Panc1 (cell line): ENCODE measurements at regions not wholly inside any gene's neighbourhood (a gene's known extent, or its start where the extent isn't known, plus 50 kb on each side); places are given as distances from the start of the nearest gene placed in this dataset.

ENCODE experiments used
- ATAC-seq: fragments of 200-7000 bp; cut with Tn5 transposase; 2 replicates; pipeline ENCODE4 v1.9.1; 2020; ENCODE audit warnings: mild to moderate bottlenecking, moderate library complexity
- BruUV-seq: library from RNA; stranded (reverse); fragments of 400-500 nt; replicated peaks from 2 replicates; lab custom pipeline; 2021; lab: Mats Ljungman, UMichigan
- CTCF ChIA-PET: fragments of 300-600 bp; sonication (Branson Sonifier 250); formaldehyde crosslinking; loops from one replicate; lab custom pipeline; 2022; ENCODE audit warnings: antibody characterized with exemption; lab: Charles Lee
- POLR2A ChIA-PET: fragments of 300-600 bp; sonication (Branson Sonifier 250); formaldehyde crosslinking; loops from one replicate; lab custom pipeline; 2022; ENCODE audit warnings: antibody characterized with exemption; lab: Charles Lee
- DNase-seq: peaks from one replicate; pipeline ENCODE4 v3.0.0-alpha.2; 2010; ENCODE audit warnings: low read depth, low spot score
- H3K27ac ChIP-seq: 2 replicates; pipeline ENCODE4 v1.5.1; 2011; ENCODE audit warnings: mild to moderate bottlenecking, low read length, inconsistent platforms
- H3K27me3 ChIP-seq: fragments of 200-500 bp; sonication (Bioruptor generic); 2 replicates; pipeline ENCODE4 v1.6.0; 2014; ENCODE audit warnings: low read length, inconsistent platforms; ENCODE audit not compliant: control insufficient read depth, insufficient read depth
- H3K36me3 ChIP-seq: fragments of 200-500 bp; sonication (Bioruptor generic); 2 replicates; pipeline ENCODE4 v1.5.1; 2014; ENCODE audit warnings: inconsistent platforms, mild to moderate bottlenecking, low read length, moderate library complexity; ENCODE audit not compliant: control insufficient read depth, insufficient read depth
- H3K4me1 ChIP-seq: 2 replicates; pipeline ENCODE4 v1.5.1; 2011; ENCODE audit warnings: inconsistent platforms, mild to moderate bottlenecking, low read length, moderate library complexity; ENCODE audit not compliant: control insufficient read depth, insufficient read depth
- H3K4me3 ChIP-seq, 2 experiments: 2 replicates each; pipeline ENCODE4 v1.5.1; 2011 to 2012; ENCODE audit warnings: low read depth in 2 of 2, low read length in 2 of 2, mild to moderate bottlenecking in 2 of 2, inconsistent platforms in 1 of 2, moderate library complexity in 1 of 2
- H3K9me3 ChIP-seq: fragments of 200-500 bp; sonication (Bioruptor generic); 2 replicates; pipeline ENCODE4 v1.5.1; 2014; ENCODE audit warnings: low read depth, mild to moderate bottlenecking, inconsistent platforms, low read length, moderate library complexity; ENCODE audit not compliant: control insufficient read depth, insufficient read depth
- POLR2AphosphoS5 ChIP-seq: IDR thresholded peaks from 2 replicates; pipeline ENCODE4 v1.6.1; 2012; ENCODE audit warnings: mild to moderate bottlenecking, low read depth, low read length, moderate library complexity
- SIN3A ChIP-seq: IDR thresholded peaks from 2 replicates; pipeline ENCODE4 v1.6.1; 2012; ENCODE audit warnings: low read depth, mild to moderate bottlenecking, low read length, moderate library complexity, borderline replicate concordance; ENCODE audit not compliant: insufficient read depth
- TCF7L2 ChIP-seq: IDR thresholded peaks from 2 replicates; pipeline ENCODE4 v1.6.1; 2011; ENCODE audit warnings: mild to moderate bottlenecking, low read depth, low read length, inconsistent platforms
- in situ Hi-C: cut with HindIII; loops from 2 replicates; pipeline ENCODE4 v1.10.0; 2016; ENCODE audit warnings: low sequenced_read_pairs, low pct_unique_long_range_greater_than_20kb
- intact Hi-C: fragments of 100-400 bp; cut with micrococcal nuclease; formaldehyde crosslinking; loops from one replicate; pipeline ENCODE4 v1.10.0; 2022; ENCODE audit not compliant: unreplicated experiment
- TF ChIP-seq, protein P1 (sequence below): fragments of 450-650 bp; IDR thresholded peaks from 2 replicates; pipeline ENCODE4 v1.5.1; 2017; ENCODE audit warnings: mild to moderate bottlenecking
- TF ChIP-seq, protein P2 (sequence below), 2 experiments: IDR thresholded peaks; 2 replicates each; pipeline ENCODE4 v1.6.1; 2011 to 2012; ENCODE audit warnings: low read depth in 2 of 2, control low read depth in 1 of 2, low read length in 1 of 2, mild to moderate bottlenecking in 1 of 2, moderate library complexity in 1 of 2; ENCODE audit not compliant: insufficient read depth in 1 of 2

DNA sequence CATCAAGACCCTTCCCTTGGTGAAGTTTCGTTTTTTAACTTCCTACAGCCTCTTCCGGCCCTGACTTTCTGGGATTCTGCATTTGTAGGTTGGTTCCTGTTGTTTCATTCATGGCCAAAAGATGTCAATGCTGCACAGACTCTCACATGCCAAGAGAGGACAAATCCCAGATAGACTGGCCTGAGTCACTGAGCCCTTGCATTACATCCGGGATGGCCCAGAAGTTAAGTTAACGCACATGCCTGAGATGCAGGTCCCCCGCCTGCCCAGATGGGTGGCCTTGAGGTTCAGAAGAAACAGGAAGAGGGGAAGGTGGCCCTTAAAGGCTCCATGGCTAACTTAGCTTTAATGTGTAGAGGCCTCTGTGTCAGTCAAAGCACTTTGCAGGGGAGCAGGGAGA, 51.6 kb upstream of the SRGAP3 start:
- TF ChIP-seq POLR2AphosphoS5 (no peak), SIN3A (no peak), TCF7L2 (no peak)
- TF ChIP-seq, protein P1, sequence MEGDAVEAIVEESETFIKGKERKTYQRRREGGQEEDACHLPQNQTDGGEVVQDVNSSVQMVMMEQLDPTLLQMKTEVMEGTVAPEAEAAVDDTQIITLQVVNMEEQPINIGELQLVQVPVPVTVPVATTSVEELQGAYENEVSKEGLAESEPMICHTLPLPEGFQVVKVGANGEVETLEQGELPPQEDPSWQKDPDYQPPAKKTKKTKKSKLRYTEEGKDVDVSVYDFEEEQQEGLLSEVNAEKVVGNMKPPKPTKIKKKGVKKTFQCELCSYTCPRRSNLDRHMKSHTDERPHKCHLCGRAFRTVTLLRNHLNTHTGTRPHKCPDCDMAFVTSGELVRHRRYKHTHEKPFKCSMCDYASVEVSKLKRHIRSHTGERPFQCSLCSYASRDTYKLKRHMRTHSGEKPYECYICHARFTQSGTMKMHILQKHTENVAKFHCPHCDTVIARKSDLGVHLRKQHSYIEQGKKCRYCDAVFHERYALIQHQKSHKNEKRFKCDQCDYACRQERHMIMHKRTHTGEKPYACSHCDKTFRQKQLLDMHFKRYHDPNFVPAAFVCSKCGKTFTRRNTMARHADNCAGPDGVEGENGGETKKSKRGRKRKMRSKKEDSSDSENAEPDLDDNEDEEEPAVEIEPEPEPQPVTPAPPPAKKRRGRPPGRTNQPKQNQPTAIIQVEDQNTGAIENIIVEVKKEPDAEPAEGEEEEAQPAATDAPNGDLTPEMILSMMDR = no peak
- TF ChIP-seq, protein P2, sequence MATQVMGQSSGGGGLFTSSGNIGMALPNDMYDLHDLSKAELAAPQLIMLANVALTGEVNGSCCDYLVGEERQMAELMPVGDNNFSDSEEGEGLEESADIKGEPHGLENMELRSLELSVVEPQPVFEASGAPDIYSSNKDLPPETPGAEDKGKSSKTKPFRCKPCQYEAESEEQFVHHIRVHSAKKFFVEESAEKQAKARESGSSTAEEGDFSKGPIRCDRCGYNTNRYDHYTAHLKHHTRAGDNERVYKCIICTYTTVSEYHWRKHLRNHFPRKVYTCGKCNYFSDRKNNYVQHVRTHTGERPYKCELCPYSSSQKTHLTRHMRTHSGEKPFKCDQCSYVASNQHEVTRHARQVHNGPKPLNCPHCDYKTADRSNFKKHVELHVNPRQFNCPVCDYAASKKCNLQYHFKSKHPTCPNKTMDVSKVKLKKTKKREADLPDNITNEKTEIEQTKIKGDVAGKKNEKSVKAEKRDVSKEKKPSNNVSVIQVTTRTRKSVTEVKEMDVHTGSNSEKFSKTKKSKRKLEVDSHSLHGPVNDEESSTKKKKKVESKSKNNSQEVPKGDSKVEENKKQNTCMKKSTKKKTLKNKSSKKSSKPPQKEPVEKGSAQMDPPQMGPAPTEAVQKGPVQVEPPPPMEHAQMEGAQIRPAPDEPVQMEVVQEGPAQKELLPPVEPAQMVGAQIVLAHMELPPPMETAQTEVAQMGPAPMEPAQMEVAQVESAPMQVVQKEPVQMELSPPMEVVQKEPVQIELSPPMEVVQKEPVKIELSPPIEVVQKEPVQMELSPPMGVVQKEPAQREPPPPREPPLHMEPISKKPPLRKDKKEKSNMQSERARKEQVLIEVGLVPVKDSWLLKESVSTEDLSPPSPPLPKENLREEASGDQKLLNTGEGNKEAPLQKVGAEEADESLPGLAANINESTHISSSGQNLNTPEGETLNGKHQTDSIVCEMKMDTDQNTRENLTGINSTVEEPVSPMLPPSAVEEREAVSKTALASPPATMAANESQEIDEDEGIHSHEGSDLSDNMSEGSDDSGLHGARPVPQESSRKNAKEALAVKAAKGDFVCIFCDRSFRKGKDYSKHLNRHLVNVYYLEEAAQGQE (IDR thresholded peaks at IDR 0.05; ENCODE audit: insufficient read depth in 1 of 2, low read depth in 2 of 2, low read length in 1 of 2) = no peak
- H3K27ac ChIP-seq = no peak overlapping the region
- intact Hi-C loops = loop anchor here (2.0 to 10.0 kb wide), 3 partner anchors 236 to 330 kb away; no protein-coding TSS in a partner anchor

DNA sequence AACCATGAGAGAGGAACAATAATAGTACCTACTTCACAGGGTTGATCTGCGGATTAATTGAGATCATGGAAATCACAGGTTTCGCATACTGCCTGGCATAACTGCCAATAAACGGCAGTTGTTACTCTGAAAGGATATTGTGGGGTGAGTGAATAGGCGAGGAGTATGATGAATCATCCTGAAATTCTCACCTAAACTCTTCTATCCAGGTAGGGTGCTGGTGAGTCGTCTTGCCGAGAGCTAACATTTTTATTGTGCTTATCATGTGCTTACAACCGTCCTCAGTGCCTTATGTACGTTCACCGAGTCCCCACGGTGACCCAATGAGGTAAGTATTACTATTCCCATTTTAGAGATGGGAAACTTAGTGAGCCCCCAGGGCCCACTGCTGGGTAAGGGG, 52.4 kb upstream of the SRGAP3 start:
- ChIA-PET POLR2A (no interaction called here), CTCF (interaction anchor here (0.8 to 1.0 kb wide), 3 partner anchors 12 to 639 kb away, joined by 3 to 6 read pairs (median 3); no protein-coding TSS in a partner anchor)
- Histone ChIP-seq H3K4me3 (no peak overlapping the region), H3K9me3 (no peaks in the 10 kb centered on the region), H3K27me3 (no peaks in the 10 kb centered on the region), H3K4me1 (no peaks in the 10 kb centered on the region), H3K27ac (no peak overlapping the region), H3K36me3 (no peaks in the 10 kb centered on the region)
- in situ Hi-C loops = no loop called here
- BruUV-seq = no TSS peak
- DNase-seq = no peak
- no peak for ATAC-seq
- no peak for TF ChIP-seq POLR2AphosphoS5
- TF ChIP-seq, protein P1 = no peak
- TF ChIP-seq, protein P2 (IDR thresholded peaks at IDR 0.05; ENCODE audit: insufficient read depth in 1 of 2, low read depth in 2 of 2, low read length in 1 of 2) = no peak
- TF ChIP-seq SIN3A = no peak
- TF ChIP-seq TCF7L2 = no peak
- intact Hi-C loops = loop anchor here (2.0 to 10.0 kb wide), 3 partner anchors 237 to 331 kb away; no protein-coding TSS in a partner anchor

More for the DNA sequence above, 51.6 kb upstream of the SRGAP3 start:
- POLR2A ChIA-PET = no interaction called here
- H3K4me1 ChIP-seq = no peaks in the 10 kb centered on the region
- H3K9me3 ChIP-seq = no peaks in the 10 kb centered on the region
- no TSS peak for BruUV-seq
- in situ Hi-C loops = no loop called here
- CTCF ChIA-PET = no interaction called here
- DNase-seq (no peak), ATAC-seq (no peak)
- H3K27me3 ChIP-seq = no peaks in the 10 kb centered on the region
- H3K36me3 ChIP-seq = no peaks in the 10 kb centered on the region
- H3K4me3 ChIP-seq = no peak overlapping the region
